A549 (cell line): ENCODE measurements at regions not wholly inside any gene's neighbourhood (a gene's known extent, or its start where the extent isn't known, plus 50 kb on each side); places are given as distances from the start of the nearest gene placed in this dataset.
"Not testable (repeated sequence)": the region's sequence is repeated elsewhere in the genome, so short reads cannot be mapped to it uniquely, and the experiment has no call there.

Experiments used
- ATAC-seq, 2 experiments: fragments of 200-7000 bp in 1 of 2; fragments of >200 bp in 1 of 2; cut with Nextera tagmentation in 1 of 2; cut with Tn5 transposase in 1 of 2; 3 replicates each; pipeline versions ENCODE4 v1.8.0 to v1.9.1; 2018 to 2020; ENCODE audit warnings: mild to moderate bottlenecking in 1 of 2, moderate library complexity in 1 of 2
- CTCF ChIA-PET: fragments of 300-600 bp; sonication (Branson Sonifier 250); formaldehyde crosslinking; extraction: SDS; loops from one replicate; lab custom pipeline; 2021; ENCODE audit warnings: antibody characterized with exemption, inconsistent platforms; lab: Yijun Ruan, JAX
- POLR2A ChIA-PET: fragments of 350-600 bp; formaldehyde crosslinking; extraction: SDS; loops from one replicate; lab custom pipeline; 2021; ENCODE audit warnings: antibody characterized with exemption, inconsistent platforms; lab: Yijun Ruan, JAX
- DNase-seq, 2 experiments: peaks; one replicate each; pipeline versions ENCODE4 v3.0.0 to v3.0.0-alpha.2; 2011 to 2016; ENCODE audit warnings: low read depth in 1 of 2, low spot score in 1 of 2
- FAIRE-seq: peaks from 2 replicates; lab custom pipeline; 2011; peaks lifted over from hg19 to GRCh38; lab: Jason Lieb, UNC
- H3K27ac ChIP-seq, 2 experiments: fragments of >200 bp; sonication (Bioruptor Twin); formaldehyde crosslinking; 3 replicates each; pipeline ENCODE4 v1.5.1; 2016 to 2017
- H3K4me1 ChIP-seq: fragments of >200 bp; sonication (Bioruptor Twin); formaldehyde crosslinking; 3 replicates; pipeline ENCODE4 v1.6.1; 2016
- H3K4me2 ChIP-seq: fragments of >200 bp; sonication (Bioruptor Twin); formaldehyde crosslinking; 3 replicates; pipeline ENCODE4 v1.6.1; 2016
- H3K4me3 ChIP-seq: fragments of >200 bp; sonication (Bioruptor Twin); formaldehyde crosslinking; 3 replicates; pipeline ENCODE4 v1.5.1; 2016
- H3K9me3 ChIP-seq: fragments of >200 bp; sonication (Bioruptor Twin); formaldehyde crosslinking; 3 replicates; pipeline ENCODE4 v1.6.1; 2016
- CBX2 ChIP-seq: fragments of 200-600 bp; sonication (generic); IDR thresholded peaks from 2 replicates; pipeline ENCODE4 v1.6.1; 2016; ENCODE audit warnings: low read depth, mild to moderate bottlenecking, borderline replicate concordance
- CHD2 ChIP-seq: fragments of 150-350 bp; IDR thresholded peaks from 2 replicates; pipeline ENCODE4 v1.6.1; 2014; ENCODE audit warnings: low read length; ENCODE audit not compliant: partially characterized antibody
- GATA3 ChIP-seq: IDR thresholded peaks from 2 replicates; pipeline ENCODE4 v1.6.1; 2012; ENCODE audit warnings: borderline replicate concordance
- HDAC2 ChIP-seq: fragments of 200-600 bp; sonication (generic); IDR thresholded peaks from 2 replicates; pipeline ENCODE4 v1.6.1; 2016
- HOXB13 ChIP-seq: fragments of 250-450 bp; sonication (Bioruptor Pico); IDR thresholded peaks from 2 replicates; pipeline ENCODE4 v1.5.0; 2020; ENCODE audit warnings: low read depth, mild to moderate bottlenecking, moderate library complexity
- JUNB ChIP-seq: fragments of >200 bp; sonication (Bioruptor Twin); formaldehyde crosslinking; IDR thresholded peaks from 2 replicates; pipeline ENCODE4 v1.6.1; 2016
- KDM5A ChIP-seq: fragments of 200-600 bp; sonication (generic); IDR thresholded peaks from 2 replicates; pipeline ENCODE4 v1.6.1; 2016; ENCODE audit warnings: antibody characterized with exemption, mild to moderate bottlenecking
- MAFK ChIP-seq: fragments of 450-650 bp; IDR thresholded peaks from 2 replicates; pipeline ENCODE4 v1.6.1; 2014; ENCODE audit not compliant: partially characterized antibody
- MYC ChIP-seq: IDR thresholded peaks from 2 replicates; pipeline ENCODE4 v1.6.1; 2012; ENCODE audit warnings: mild to moderate bottlenecking, inconsistent platforms, low read length, improper control_type of control experiment, borderline replicate concordance
- NPAS2 ChIP-seq: fragments of 250-450 bp; sonication (Bioruptor Pico); IDR thresholded peaks from 2 replicates; pipeline ENCODE4 v1.8.0; 2022; ENCODE audit warnings: mild to moderate bottlenecking, moderate library complexity, borderline replicate concordance
- NR3C1 ChIP-seq: fragments of >200 bp; sonication (Bioruptor Twin); formaldehyde crosslinking; IDR thresholded peaks from 3 replicates; pipeline ENCODE4 v1.6.1; 2017
- RAD21 ChIP-seq, 2 experiments: fragments of >200 bp in 1 of 2; sonication (Bioruptor Twin) in 1 of 2; formaldehyde crosslinking in 1 of 2; IDR thresholded peaks in 1 of 2; conservative IDR thresholded peaks in 1 of 2; 2 replicates in 1 of 2; 3 replicates in 1 of 2; pipeline ENCODE4 v1.6.1; 2012 to 2018; ENCODE audit warnings: inconsistent platforms in 1 of 2
- TFCP2L1 ChIP-seq: fragments of 250-450 bp; sonication (Bioruptor Pico); IDR thresholded peaks from 2 replicates; pipeline ENCODE4 v1.5.0; 2021; ENCODE audit warnings: mild to moderate bottlenecking
- TP53 ChIP-seq: fragments of 250-450 bp; sonication (Bioruptor Pico); IDR thresholded peaks from 2 replicates; pipeline ENCODE4 v1.5.0; 2021; ENCODE audit warnings: mild to moderate bottlenecking, moderate library complexity
- ZFP36 ChIP-seq: fragments of 450-650 bp; IDR thresholded peaks from 2 replicates; pipeline ENCODE4 v1.6.1; 2014; ENCODE audit warnings: borderline replicate concordance; ENCODE audit not compliant: partially characterized antibody
- ZNF302 ChIP-seq: fragments of 250-450 bp; sonication (Bioruptor Pico); IDR thresholded peaks from 2 replicates; pipeline ENCODE4 v1.9.0; 2021; ENCODE audit warnings: inconsistent platforms, mild to moderate bottlenecking, moderate library complexity
- ZSCAN20 ChIP-seq: fragments of 250-450 bp; sonication (Bioruptor Pico); IDR thresholded peaks from 2 replicates; pipeline ENCODE4 v1.8.0; 2022; ENCODE audit warnings: mild to moderate bottlenecking, moderate library complexity
- WGBS: methylation state at CpG from one replicate; pipeline ENCODE4 v1.1.6; 2017; ENCODE audit errors: missing lambda C conversion rate; 5-methylcytosine and 5-hydroxymethylcytosine counted together
- TF ChIP-seq, protein P1 (sequence below): fragments of 250-450 bp; sonication (Bioruptor Pico); IDR thresholded peaks from 2 replicates; pipeline ENCODE4 v1.5.0; 2021; ENCODE audit warnings: mild to moderate bottlenecking, moderate library complexity, borderline replicate concordance
- TF ChIP-seq, protein P2 (sequence below): fragments of >200 bp; sonication (Bioruptor Twin); formaldehyde crosslinking; IDR thresholded peaks from 3 replicates; pipeline ENCODE4 v1.5.1; 2016
- TF ChIP-seq, protein P3 (sequence below): IDR thresholded peaks from 2 replicates; pipeline ENCODE4 v1.6.1; 2012

DNA sequence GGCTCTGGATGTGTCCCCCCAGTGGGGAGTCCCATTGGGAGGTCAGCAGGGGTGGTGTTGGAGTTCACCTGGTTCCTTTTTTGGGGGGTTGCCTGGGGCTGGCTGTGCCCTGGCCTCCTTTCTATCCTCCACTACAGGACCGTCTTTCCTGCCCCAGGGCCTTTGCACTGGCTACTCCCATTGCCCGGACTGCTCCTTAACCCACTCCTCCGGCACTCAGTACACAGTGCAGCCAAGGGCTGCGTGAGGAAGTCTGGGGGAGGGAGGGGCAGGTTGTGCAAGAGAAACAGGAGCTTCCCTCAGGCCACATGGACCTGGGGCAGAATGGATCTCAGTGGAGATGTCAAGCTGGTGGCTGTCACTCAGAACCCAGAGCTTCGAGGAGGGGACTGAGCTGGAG lies 429.3 kb upstream of the SULF2 start:
- WGBS = 14% methylated on average over 5 of the region's 5 CpGs

DNA sequence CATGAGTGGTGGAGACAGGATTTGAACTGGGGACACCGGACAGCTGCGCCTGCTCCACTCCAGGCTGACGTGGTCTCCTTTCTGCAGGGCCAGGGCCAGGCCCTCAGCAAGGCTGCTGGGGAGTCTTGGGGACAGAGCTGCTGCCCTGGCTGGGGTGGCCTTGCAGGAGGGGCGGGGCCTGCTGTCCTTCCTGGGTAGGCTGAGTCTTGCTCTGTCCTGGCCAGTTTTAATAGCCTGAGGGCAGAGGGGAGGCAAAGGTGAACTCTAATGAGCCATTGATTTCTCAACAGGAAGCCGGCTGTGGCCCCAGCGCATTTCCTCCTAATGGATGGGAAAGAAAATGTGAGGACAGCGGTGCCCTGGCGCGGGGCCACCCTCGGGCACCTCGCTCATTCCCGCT lies 428.4 kb upstream of the SULF2 start:
- FAIRE-seq, CTCF ChIA-PET, H3K27ac ChIP-seq, H3K9me3 ChIP-seq, H3K4me3 ChIP-seq, H3K4me1 ChIP-seq, H3K4me2 ChIP-seq, DNase-seq, POLR2A ChIA-PET: not testable (repeated sequence)
- ATAC-seq = peak in 1 of 2 experiments; percentile 17; a peak in 2 of 6 replicates
- 54% methylated on average over 11 of the region's 12 CpGs for WGBS

More for the DNA sequence above, 429.3 kb upstream of the SULF2 start:
- H3K9me3 ChIP-seq = no peaks in the 10 kb centered on the region
- POLR2A ChIA-PET = no interaction called here
- TF ChIP-seq ZSCAN20 (CRISPR knock-in tag) (no peak), MYC (no peak), CBX2 (no peak), TP53 (CRISPR knock-in tag) (no peak), NPAS2 (CRISPR knock-in tag) (no peak), ZFP36 (no peak), GATA3 (no peak), KDM5A (no peak), JUNB (no peak), CHD2 (no peak), RAD21 (conservative IDR thresholded peaks at IDR 0.05 in 1 of 2, IDR thresholded peaks at IDR 0.05 in 1 of 2) (no peak), HOXB13 (CRISPR knock-in tag) (no peak), ZNF302 (no peak), MAFK (no peak), HDAC2 (no peak), NR3C1 (no peak), TFCP2L1 (no peak)
- TF ChIP-seq, protein P1, sequence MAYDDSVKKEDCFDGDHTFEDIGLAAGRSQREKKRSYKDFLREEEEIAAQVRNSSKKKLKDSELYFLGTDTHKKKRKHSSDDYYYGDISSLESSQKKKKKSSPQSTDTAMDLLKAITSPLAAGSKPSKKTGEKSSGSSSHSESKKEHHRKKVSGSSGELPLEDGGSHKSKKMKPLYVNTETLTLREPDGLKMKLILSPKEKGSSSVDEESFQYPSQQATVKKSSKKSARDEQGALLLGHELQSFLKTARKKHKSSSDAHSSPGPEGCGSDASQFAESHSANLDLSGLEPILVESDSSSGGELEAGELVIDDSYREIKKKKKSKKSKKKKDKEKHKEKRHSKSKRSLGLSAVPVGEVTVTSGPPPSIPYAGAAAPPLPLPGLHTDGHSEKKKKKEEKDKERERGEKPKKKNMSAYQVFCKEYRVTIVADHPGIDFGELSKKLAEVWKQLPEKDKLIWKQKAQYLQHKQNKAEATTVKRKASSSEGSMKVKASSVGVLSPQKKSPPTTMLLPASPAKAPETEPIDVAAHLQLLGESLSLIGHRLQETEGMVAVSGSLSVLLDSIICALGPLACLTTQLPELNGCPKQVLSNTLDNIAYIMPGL (CRISPR knock-in tag) = no peak
- TF ChIP-seq, protein P2, sequence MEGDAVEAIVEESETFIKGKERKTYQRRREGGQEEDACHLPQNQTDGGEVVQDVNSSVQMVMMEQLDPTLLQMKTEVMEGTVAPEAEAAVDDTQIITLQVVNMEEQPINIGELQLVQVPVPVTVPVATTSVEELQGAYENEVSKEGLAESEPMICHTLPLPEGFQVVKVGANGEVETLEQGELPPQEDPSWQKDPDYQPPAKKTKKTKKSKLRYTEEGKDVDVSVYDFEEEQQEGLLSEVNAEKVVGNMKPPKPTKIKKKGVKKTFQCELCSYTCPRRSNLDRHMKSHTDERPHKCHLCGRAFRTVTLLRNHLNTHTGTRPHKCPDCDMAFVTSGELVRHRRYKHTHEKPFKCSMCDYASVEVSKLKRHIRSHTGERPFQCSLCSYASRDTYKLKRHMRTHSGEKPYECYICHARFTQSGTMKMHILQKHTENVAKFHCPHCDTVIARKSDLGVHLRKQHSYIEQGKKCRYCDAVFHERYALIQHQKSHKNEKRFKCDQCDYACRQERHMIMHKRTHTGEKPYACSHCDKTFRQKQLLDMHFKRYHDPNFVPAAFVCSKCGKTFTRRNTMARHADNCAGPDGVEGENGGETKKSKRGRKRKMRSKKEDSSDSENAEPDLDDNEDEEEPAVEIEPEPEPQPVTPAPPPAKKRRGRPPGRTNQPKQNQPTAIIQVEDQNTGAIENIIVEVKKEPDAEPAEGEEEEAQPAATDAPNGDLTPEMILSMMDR = no peak
- TF ChIP-seq, protein P3, sequence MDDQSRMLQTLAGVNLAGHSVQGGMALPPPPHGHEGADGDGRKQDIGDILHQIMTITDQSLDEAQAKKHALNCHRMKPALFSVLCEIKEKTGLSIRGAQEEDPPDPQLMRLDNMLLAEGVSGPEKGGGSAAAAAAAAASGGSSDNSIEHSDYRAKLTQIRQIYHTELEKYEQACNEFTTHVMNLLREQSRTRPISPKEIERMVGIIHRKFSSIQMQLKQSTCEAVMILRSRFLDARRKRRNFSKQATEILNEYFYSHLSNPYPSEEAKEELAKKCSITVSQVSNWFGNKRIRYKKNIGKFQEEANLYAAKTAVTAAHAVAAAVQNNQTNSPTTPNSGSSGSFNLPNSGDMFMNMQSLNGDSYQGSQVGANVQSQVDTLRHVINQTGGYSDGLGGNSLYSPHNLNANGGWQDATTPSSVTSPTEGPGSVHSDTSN = no peak
- no peak overlapping the region for H3K4me3 ChIP-seq
- no peak overlapping the region for H3K27ac ChIP-seq
- no peaks in the 10 kb centered on the region for H3K4me1 ChIP-seq
- CTCF ChIA-PET = no interaction called here
- FAIRE-seq (no peak), DNase-seq (no peak), ATAC-seq (no peak)
- no peak overlapping the region for H3K4me2 ChIP-seq
